OCI-LY7 (cell line): ENCODE measurements at regions not wholly inside any gene's neighbourhood (a gene's known extent, or its start where the extent isn't known, plus 50 kb on each side); places are given as distances from the start of the nearest gene placed in this dataset.

Source experiments
- BruUV-seq: library from RNA; stranded (reverse); fragments of 400-500 nt; replicated peaks from 2 replicates; lab custom pipeline; 2021; lab: Mats Ljungman, UMichigan
- CTCF ChIA-PET: fragments of 300-600 bp; sonication (Branson Sonifier 250); formaldehyde crosslinking; loops from one replicate; lab custom pipeline; 2022; ENCODE audit warnings: antibody characterized with exemption; ENCODE audit not compliant: unreplicated experiment; lab: Charles Lee
- POLR2A ChIA-PET: fragments of 300-600 bp; sonication (Branson Sonifier 250); formaldehyde crosslinking; loops from one replicate; lab custom pipeline; 2022; ENCODE audit warnings: antibody characterized with exemption; lab: Charles Lee
- DNase-seq: peaks from one replicate; pipeline ENCODE4 v3.0.0-alpha.2; 2015; ENCODE audit warnings: low spot score
- H2AFZ ChIP-seq: fragments of 200-600 bp; sonication (generic), shearing (Covaris generic); 2 replicates; pipeline ENCODE4 v1.6.1; 2014; ENCODE audit warnings: mild to moderate bottlenecking, antibody characterized with exemption, low read length, moderate library complexity
- H3K27ac ChIP-seq: fragments of 200-600 bp; sonication (generic); 2 replicates; pipeline ENCODE4 v1.5.1; 2014; ENCODE audit warnings: mixed run types, low read depth, mild to moderate bottlenecking, moderate library complexity, low read length, inconsistent platforms; ENCODE audit not compliant: poor library complexity, severe bottlenecking
- H3K36me3 ChIP-seq: fragments of 200-600 bp; sonication (generic); 2 replicates; pipeline ENCODE4 v1.6.1; 2014; ENCODE audit warnings: mild to moderate bottlenecking, antibody characterized with exemption, low read length, moderate library complexity, mixed read lengths; ENCODE audit not compliant: insufficient read depth
- H3K4me1 ChIP-seq: fragments of 200-600 bp; sonication (generic); 2 replicates; pipeline ENCODE4 v1.5.1; 2014; ENCODE audit warnings: mild to moderate bottlenecking, low read length; ENCODE audit not compliant: insufficient read depth, poor library complexity, severe bottlenecking
- H3K4me2 ChIP-seq: fragments of 200-600 bp; sonication (generic); 2 replicates; pipeline ENCODE4 v1.6.1; 2014; ENCODE audit warnings: mild to moderate bottlenecking, low read length
- H3K4me3 ChIP-seq: fragments of 200-600 bp; sonication (generic); 2 replicates; pipeline ENCODE4 v1.5.1; 2014; ENCODE audit warnings: mild to moderate bottlenecking, low read depth, low read length; ENCODE audit not compliant: poor library complexity, severe bottlenecking
- H3K79me2 ChIP-seq: fragments of 200-600 bp; sonication (generic); 2 replicates; pipeline ENCODE4 v1.6.1; 2016; ENCODE audit warnings: low read depth, mild to moderate bottlenecking, low read length, moderate library complexity, mixed read lengths; ENCODE audit not compliant: insufficient read depth
- H3K9me2 ChIP-seq: fragments of 200-600 bp; sonication (generic); 2 replicates; pipeline ENCODE4 v1.6.1; 2016; ENCODE audit warnings: mild to moderate bottlenecking, low read length, mixed read lengths; ENCODE audit not compliant: insufficient read depth
- H3K9me3 ChIP-seq: fragments of 200-600 bp; sonication (generic); 2 replicates; pipeline ENCODE4 v1.6.1; 2014; ENCODE audit warnings: mild to moderate bottlenecking, mixed run types, low read length, mixed read lengths
- H4K20me1 ChIP-seq: fragments of 200-600 bp; sonication (generic); 2 replicates; pipeline ENCODE4 v1.6.1; 2014; ENCODE audit warnings: mild to moderate bottlenecking, antibody characterized with exemption, low read length, moderate library complexity, mixed read lengths; ENCODE audit not compliant: insufficient read depth
- CTCF ChIP-seq: fragments of 200-600 bp; sonication (generic); conservative IDR thresholded peaks from 2 replicates; pipeline ENCODE4 v1.5.1; 2014; ENCODE audit warnings: mild to moderate bottlenecking, antibody characterized with exemption, low read length, moderate library complexity, mixed read lengths
- EZH2phosphoT487 ChIP-seq: fragments of 200-600 bp; sonication (generic); IDR thresholded peaks from 2 replicates; pipeline ENCODE4 v1.6.1; 2018; ENCODE audit warnings: low read depth, borderline replicate concordance, mild to moderate bottlenecking, mixed run types, antibody characterized with exemption, low read length, moderate library complexity, mixed read lengths
- intact Hi-C: fragments of 100-400 bp; cut with micrococcal nuclease; formaldehyde crosslinking; loops from one replicate; pipeline ENCODE4 v1.10.0; 2022; ENCODE audit not compliant: unreplicated experiment

GRCh38 chr1:29991815-29992214 is 731.6 kb downstream of the MATN1 start:
- H3K4me3 ChIP-seq: no peak overlapping the region
- no peak for TF ChIP-seq EZH2phosphoT487
- no peak for TF ChIP-seq CTCF
- intact Hi-C loops: no loop called here
- H3K79me2 ChIP-seq: no peaks in the 10 kb centered on the region
- no TSS peak for BruUV-seq
- ChIA-PET POLR2A (no interaction called here), CTCF (no interaction called here)
- no peak overlapping the region for H3K27ac ChIP-seq
- no peak overlapping the region for H3K4me2 ChIP-seq
- H4K20me1 ChIP-seq: no peaks in the 10 kb centered on the region
- H2AFZ ChIP-seq: no peak overlapping the region
- peaks cover 4% of the 10 kb centered on the region; the same call in 1 of the 2 replicates for H3K9me3 ChIP-seq
- DNase-seq: no peak
- no peaks in the 10 kb centered on the region for H3K36me3 ChIP-seq
- no peaks in the 10 kb centered on the region for H3K4me1 ChIP-seq
- H3K9me2 ChIP-seq: no peaks in the 10 kb centered on the region

DNA sequence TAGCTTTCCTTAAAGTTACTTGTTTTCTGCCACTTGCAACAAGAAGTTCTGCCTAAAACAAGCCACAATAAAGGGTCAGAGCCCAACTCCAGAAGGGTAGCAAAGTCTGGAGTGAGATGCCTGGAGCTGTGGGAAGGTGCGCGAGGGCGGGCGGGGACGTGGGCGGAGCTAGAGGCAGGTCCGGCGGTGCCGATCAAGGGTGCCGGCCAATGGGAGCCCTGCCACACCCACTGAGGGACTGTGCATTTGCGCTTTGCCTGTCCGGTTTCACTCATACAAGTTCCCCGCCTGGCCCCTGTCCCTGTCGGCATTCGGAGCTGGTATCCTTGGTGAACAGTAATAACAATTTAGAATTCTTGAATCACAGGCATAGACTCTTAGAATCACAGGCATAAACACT is 732.4 kb downstream of the MATN1 start:
- no peaks in the 10 kb centered on the region for H3K4me1 ChIP-seq
- no peaks in the 10 kb centered on the region for H3K9me2 ChIP-seq
- intact Hi-C loops: no loop called here
- H3K9me3 ChIP-seq: peaks cover 4% of the 10 kb centered on the region; the same call in 1 of the 2 replicates
- H3K4me2 ChIP-seq: no peak overlapping the region
- POLR2A ChIA-PET: no interaction called here
- TF ChIP-seq EZH2phosphoT487: no peak
- TF ChIP-seq CTCF: no peak
- H3K4me3 ChIP-seq: no peak overlapping the region
- H4K20me1 ChIP-seq: no peaks in the 10 kb centered on the region
- DNase-seq: no peak
- no peaks in the 10 kb centered on the region for H3K79me2 ChIP-seq
- BruUV-seq: no TSS peak
- no peaks in the 10 kb centered on the region for H3K36me3 ChIP-seq
- no peak overlapping the region for H2AFZ ChIP-seq
- no peak overlapping the region for H3K27ac ChIP-seq
- CTCF ChIA-PET: no interaction called here

DNA sequence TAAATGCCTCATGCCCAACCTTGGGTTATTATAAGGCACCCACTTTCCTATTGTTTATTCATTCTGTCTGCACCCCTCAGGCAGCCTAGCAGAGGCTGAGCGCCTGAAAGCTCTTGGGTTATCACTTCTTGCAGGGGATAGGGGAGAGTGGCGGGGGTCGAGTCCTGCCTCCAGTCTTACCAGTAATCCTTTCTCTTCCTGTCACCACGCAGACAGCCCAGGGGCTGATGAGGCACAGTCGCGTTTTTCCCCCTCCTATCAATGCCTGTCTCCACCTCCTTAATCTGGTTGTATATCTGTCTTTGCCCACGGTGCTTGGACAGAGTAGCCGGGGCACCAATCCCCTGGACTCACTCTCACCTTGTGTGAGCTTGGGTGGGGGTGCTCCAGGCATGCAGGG is 733.1 kb downstream of the MATN1 start:
- H3K79me2 ChIP-seq: no peaks in the 10 kb centered on the region
- H3K4me2 ChIP-seq: no peak overlapping the region
- DNase-seq: no peak
- no peak overlapping the region for H3K4me3 ChIP-seq
- no peak overlapping the region for H2AFZ ChIP-seq
- TF ChIP-seq EZH2phosphoT487 (no peak), CTCF (no peak)
- no peaks in the 10 kb centered on the region for H3K4me1 ChIP-seq
- peaks cover 4% of the 10 kb centered on the region; the same call in 1 of the 2 replicates for H3K9me3 ChIP-seq
- no TSS peak for BruUV-seq
- CTCF ChIA-PET: no interaction called here
- POLR2A ChIA-PET: no interaction called here
- intact Hi-C loops: no loop called here
- H3K36me3 ChIP-seq: no peaks in the 10 kb centered on the region
- no peak overlapping the region for H3K27ac ChIP-seq
- H4K20me1 ChIP-seq: no peaks in the 10 kb centered on the region
- H3K9me2 ChIP-seq: no peaks in the 10 kb centered on the region
